Fibroblast of the aortic adventitia (primary cell): ENCODE measurements at regions not wholly inside any gene's neighbourhood (a gene's known extent, or its start where the extent isn't known, plus 50 kb on each side); places are given as distances from the start of the nearest gene placed in this dataset.

Experiments used
- DNase-seq: peaks from one replicate; pipeline ENCODE4 v3.0.0-alpha.2; 2010; ENCODE audit warnings: low read depth
- H3K4me3 ChIP-seq: 2 replicates; pipeline ENCODE4 v1.5.1; 2011; ENCODE audit warnings: low read depth, mild to moderate bottlenecking, control low read depth, low read length, moderate library complexity
- CTCF ChIP-seq: IDR thresholded peaks from 2 replicates; pipeline ENCODE4 v1.5.1; 2011; ENCODE audit warnings: mild to moderate bottlenecking, low read length, control low read depth, inconsistent platforms; ENCODE audit not compliant: insufficient read depth

GRCh38 chr9:120071760-120072159 lies 508.2 kb downstream of the CDK5RAP2 start:
- H3K4me3 ChIP-seq, result no peak overlapping the region
- no peak for TF ChIP-seq CTCF
- no peak for DNase-seq

GRCh38 chr9:120066315-120066714 lies 513.7 kb downstream of the CDK5RAP2 start:
- peak; percentile 1 for DNase-seq

GRCh38 chr9:120065151-120065550 lies 514.8 kb downstream of the CDK5RAP2 start:
- no peak for DNase-seq
- H3K4me3 ChIP-seq, result no peak overlapping the region
- no peak for TF ChIP-seq CTCF

More at GRCh38 chr9:120066315-120066714, 513.7 kb downstream of the CDK5RAP2 start:
- no peak overlapping the region for H3K4me3 ChIP-seq
- no peak for TF ChIP-seq CTCF

- TF ChIP-seq CTCF, result no peak
Measured at GRCh38 chr9:120045011-120045410, 535.0 kb downstream of the CDK5RAP2 start.

GRCh38 chr9:120043448-120043847 lies 536.5 kb downstream of the CDK5RAP2 start:
- no peak for DNase-seq
- H3K4me3 ChIP-seq, result no peak overlapping the region
- TF ChIP-seq CTCF, result no peak

More at GRCh38 chr9:120045011-120045410, 535.0 kb downstream of the CDK5RAP2 start:
- H3K4me3 ChIP-seq, result no peak overlapping the region
- no peak for DNase-seq

- TF ChIP-seq CTCF, result no peak
Measured at GRCh38 chr9:120040896-120041295, 539.1 kb downstream of the CDK5RAP2 start.

GRCh38 chr9:120038342-120038741 lies 541.6 kb downstream of the CDK5RAP2 start:
- no peak for TF ChIP-seq CTCF
- no peak overlapping the region for H3K4me3 ChIP-seq
- DNase-seq, result no peak

More at GRCh38 chr9:120040896-120041295, 539.1 kb downstream of the CDK5RAP2 start:
- H3K4me3 ChIP-seq, result no peak overlapping the region
- DNase-seq, result no peak
